HG03575 (cell line): ENCODE measurements at regions not wholly inside any gene's neighbourhood (a gene's known extent, or its start where the extent isn't known, plus 50 kb on each side); places are given as distances from the start of the nearest gene placed in this dataset.

ENCODE experiments used
- ATAC-seq: cut with Tn5 transposase; IDR thresholded peaks from one replicate; pipeline ENCODE4 v1.9.1; 2021; ENCODE audit not compliant: unreplicated experiment, insufficient number of reproducible peaks, low FRiP score; ENCODE audit errors: extremely low read depth

GRCh38 chr12:77725611-77726010 lies 105.1 kb upstream of the NAV3 start:
- ATAC-seq: no peak

DNA sequence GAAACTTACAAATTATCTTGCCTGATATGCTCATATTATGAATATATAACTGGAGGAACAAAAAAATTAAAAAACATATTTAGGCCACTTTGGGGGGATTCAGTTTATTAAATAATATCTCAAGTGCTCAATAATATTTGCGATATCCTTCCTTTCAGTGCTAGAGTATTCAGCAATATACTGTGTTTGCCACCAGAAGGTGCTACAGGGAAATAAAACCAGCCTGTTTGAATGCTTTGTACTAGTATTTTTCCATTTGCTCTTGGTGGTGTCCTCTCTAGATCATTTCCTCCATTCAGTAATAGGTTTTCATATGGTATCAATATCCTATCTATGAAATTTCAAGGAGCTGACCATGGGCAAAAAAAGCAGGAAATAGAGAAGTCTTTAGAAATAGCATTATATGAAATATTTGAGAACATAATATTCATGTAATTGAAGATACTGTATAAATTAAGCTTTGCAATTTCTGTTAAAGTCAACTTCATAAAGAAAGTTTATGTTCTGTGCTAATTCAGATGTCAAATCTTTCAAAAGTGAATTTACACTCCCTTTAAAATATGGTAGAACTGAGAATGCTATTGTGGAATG lies 106.2 kb upstream of the NAV3 start:
- ATAC-seq: no peak

DNA sequence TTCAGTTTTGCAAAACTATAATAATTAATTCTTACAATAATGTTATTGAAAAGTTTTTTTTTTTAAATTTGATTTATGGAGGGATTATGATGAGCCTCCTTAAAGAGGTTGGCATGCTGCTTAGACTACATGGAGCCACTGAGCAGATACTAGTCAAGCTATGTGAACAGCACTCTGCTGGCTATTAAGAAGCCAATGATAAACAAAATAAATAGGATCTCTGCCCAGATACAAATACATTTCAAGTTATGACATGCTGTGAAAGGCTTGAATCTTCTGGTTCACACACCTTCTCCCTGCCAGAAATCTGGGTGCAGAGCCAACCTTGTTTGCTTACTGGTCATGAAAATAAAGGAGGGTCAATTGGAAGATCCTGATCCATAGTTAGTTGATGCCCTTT lies 107.4 kb upstream of the NAV3 start:
- ATAC-seq: no peak

DNA sequence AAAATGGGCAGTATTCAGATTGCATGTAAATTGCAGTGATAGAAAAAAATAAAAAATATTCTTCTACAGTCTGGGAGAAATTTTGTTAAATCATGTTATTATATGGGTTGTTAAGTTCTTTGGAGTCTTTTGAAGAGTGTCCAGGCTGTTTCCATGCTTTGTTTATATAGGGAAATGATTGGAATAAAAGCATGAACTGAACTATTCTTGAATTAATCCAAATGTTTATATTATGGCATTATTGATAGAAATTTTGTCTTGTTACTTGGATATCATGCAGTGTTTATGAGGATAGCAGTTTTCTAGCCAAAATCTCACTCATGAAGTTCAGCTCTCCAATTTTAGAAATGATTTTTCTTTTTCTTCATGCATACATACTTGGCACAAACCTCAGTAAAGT lies 108.2 kb upstream of the NAV3 start:
- ATAC-seq: no peak

DNA sequence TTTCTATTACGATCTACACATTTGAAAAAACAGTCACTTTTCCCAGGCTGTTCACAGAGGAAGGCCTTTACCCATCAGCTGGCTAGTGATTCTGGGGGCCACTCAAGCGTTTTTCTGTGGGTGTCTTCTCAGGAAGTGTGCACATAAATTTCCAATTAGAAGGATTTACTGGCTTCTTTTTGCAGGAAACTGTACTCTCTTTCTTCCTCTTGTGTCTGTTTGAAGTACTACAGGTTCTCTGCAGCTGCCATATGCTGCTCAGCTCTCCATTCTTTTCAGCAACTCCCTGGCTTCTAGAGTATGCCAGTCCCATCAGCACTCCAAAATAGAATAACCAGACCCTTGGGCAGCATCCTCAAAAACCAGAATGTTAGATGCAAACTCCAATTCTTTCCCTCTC lies 110.4 kb upstream of the NAV3 start:
- ATAC-seq: no peak

DNA sequence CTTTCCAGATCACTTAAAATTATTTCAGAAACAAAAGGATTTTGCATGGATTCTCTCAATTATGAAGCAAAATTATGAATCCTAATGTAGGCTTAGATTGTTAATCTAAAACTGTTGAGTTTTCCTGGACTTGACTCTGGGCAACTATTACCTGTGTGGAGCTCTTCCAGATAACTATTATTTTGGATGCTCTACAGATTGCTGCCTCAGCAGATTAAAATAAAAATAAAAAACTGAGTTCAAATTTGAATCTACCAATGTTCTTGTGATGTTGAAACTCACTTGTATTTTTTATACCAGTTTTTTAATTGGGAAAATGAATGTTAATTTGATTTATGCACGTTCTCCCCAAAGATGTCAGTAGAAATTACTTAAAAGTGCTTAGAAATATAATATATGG lies 120.5 kb upstream of the NAV3 start:
- no peak for ATAC-seq

DNA sequence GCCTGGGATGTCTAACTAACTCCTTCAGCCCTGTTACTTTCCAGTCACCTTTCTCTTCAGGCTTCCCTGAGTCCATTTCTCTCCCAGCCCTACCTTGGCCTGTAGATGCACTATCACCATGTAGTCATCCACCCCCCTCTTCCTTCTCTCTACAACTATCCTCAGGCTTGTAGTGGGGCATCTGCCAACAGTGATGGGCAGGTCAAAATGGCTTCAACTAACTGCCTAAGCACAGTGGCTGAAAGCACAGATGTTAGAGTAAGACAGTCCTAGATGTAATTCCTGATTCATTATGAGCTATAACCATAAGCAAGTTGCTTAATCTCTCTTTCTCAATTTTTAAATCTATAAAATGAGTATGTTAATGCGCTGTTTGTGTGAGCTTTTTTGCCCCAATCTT lies 133.6 kb upstream of the NAV3 start:
- no peak for ATAC-seq

DNA sequence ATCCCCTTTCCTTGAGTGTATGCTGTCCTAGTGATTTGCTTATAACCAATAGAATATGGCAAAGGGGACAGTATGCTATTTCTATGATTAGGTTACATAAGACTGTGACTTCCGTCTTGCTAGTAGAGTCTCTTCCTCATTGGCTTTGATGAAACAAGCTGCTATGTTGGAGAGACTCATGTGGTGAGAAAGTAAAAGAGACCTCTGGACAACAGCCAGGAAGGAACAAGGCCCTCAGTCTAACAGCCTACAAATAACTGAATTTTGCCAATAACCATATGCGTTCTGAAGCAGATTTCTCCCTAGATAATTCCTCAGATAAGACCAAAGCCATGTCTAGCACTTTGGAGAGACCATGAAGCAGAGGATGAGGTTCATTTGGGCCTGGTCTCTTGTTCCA lies 134.5 kb upstream of the NAV3 start:
- ATAC-seq: no peak

GRCh38 chr12:77689510-77690086 lies 141.1 kb upstream of the NAV3 start:
- ATAC-seq: no peak

DNA sequence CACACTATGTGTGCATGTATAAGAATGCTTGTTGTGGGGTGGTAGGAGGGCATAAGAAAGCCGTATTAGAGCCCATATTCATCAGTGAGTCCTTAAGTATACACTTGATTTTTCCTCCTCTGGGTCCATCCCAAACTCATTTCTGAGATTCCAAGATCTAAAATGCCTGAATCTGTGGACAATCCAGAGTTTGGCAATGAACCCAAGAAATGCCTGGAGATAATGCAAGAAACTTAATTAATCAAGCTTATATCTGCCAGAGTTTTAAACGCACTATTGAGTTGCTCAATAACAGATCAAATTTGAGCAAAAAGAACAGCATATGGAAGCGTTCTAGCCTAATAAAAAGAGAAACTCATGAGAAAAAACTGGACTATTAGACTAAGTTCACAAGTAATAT lies 143.4 kb upstream of the NAV3 start:
- no peak for ATAC-seq

- no peak for ATAC-seq
These were observed 143.9 kb upstream of the NAV3 start for GRCh38 chr12:77686760-77687159.

DNA sequence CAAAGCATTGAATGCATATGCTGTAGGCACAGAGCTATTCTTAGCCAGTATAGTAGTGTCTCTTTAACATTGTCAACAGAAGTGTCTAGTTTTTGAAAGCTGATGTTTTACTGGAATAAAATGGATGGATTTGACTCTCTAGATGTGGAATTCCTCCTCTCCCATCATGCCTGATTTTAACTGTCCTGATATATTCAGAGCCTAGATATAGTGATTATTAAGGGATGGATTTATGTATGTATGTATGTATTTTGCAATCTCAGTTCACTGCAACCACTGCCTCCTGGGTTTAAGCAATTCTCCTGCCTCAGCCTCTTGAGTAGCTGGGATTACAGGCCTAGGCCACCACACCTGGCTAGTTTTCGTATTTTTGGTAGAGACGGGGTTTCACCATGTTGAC lies 144.8 kb upstream of the NAV3 start:
- ATAC-seq: no peak

DNA sequence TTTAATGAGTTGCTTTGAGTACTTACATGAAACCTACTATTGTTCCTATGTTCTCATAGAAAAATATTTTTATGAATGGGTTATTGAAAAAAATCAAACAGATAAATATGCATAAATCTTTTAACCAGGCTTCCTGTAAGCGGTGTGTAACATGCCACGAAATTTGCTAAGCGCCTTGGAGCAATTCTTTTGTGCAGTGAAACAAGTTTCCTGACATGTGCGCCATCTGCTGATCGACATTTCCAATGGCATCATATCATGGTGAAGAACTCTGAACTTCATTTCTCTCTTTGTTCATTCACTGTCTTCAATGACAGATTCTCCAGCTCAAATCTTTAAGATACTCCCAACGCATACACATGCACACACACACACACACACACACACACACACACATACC lies 145.6 kb upstream of the NAV3 start:
- ATAC-seq: no peak

DNA sequence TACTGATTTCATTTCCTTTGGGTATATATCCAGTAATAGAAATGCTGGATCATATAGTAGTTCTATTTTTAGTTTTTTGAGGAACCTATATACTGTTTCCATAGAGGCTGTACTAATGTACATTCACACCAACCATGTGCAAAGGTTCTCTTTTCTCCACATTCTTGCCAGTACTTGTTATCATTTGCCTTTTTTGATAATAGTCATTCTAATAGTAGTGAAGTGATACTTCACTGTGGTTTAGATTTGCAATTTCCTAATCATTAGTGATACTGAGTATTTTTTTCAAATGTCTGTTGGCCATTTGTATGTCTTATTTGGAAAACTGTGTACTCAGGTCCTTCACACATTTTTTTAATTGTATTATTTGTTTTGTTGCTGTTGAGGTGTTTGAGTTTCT lies 148.2 kb upstream of the NAV3 start:
- ATAC-seq: no peak

DNA sequence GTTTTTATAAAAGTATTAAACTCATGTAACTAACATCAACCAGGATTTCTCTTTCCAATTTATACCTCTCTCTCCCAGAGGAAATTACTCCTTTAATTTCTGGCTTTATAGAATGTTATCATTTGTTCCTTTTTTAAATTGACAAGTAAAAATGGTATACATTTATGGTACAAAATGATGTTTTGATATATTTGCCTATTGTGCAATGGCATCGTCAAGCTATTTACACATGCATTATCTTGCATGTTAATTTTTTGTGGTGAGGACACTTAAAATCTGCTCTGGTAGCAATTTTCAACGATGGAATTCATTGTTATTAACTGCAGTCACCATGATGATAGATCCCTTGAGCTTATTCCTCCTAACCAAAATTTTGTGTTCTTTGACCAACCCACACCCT lies 149.0 kb upstream of the NAV3 start:
- ATAC-seq: no peak

DNA sequence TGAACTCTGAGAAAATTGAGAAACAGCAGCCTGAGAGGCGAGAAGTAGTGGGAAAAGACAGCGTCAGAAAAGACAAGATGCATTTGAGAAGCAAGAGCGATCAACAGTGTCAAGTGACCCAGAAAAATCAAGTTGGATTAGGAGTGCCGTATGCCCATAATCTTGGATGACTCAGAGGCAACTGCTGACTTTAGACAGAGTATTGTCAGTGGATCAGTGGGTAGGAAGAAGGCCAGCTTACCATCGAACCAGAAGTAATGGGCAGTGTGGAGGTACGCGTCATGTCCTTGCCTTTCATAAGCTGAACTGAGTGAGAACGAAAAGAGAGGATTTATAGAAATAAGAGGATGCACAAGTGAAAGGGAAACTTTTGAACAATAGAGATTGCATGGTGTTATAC lies 151.0 kb upstream of the NAV3 start:
- ATAC-seq: no peak

GRCh38 chr12:77678621-77679020 lies 152.1 kb upstream of the NAV3 start:
- no peak for ATAC-seq

GRCh38 chr12:77667101-77667500 lies 163.6 kb upstream of the NAV3 start:
- ATAC-seq: no peak

GRCh38 chr12:77648716-77649115 lies 182.0 kb upstream of the NAV3 start:
- ATAC-seq: no peak

GRCh38 chr12:77645966-77646598 lies 184.6 kb upstream of the NAV3 start:
- no peak for ATAC-seq
